MG63 (cell line): ENCODE measurements at regions not wholly inside any gene's neighbourhood (a gene's known extent, or its start where the extent isn't known, plus 50 kb on each side); places are given as distances from the start of the nearest gene placed in this dataset.
"Not testable (repeated sequence)": the region's sequence is repeated elsewhere in the genome, so short reads cannot be mapped to it uniquely, and the experiment has no call there.

ENCODE experiments used
- DNase-seq: peaks from one replicate; pipeline ENCODE4 v3.0.0-alpha.2; 2020
- H3K27me3 ChIP-seq: fragments of 250-450 bp; sonication (Bioruptor Pico); 2 replicates; pipeline ENCODE4 v1.5.1; 2020; ENCODE audit warnings: mild to moderate bottlenecking, moderate library complexity
- H3K36me3 ChIP-seq: fragments of 250-450 bp; sonication (Bioruptor Pico); 2 replicates; pipeline ENCODE4 v1.5.1; 2020; ENCODE audit warnings: mild to moderate bottlenecking, moderate library complexity
- H3K4me3 ChIP-seq: fragments of 250-450 bp; sonication (Bioruptor Pico); 2 replicates; pipeline ENCODE4 v1.5.1; 2020; ENCODE audit warnings: mild to moderate bottlenecking, moderate library complexity
- H3K9me3 ChIP-seq: fragments of 250-450 bp; sonication (Bioruptor Pico); 2 replicates; pipeline ENCODE4 v1.5.1; 2020; ENCODE audit warnings: mild to moderate bottlenecking, moderate library complexity

- H3K4me3 ChIP-seq, H3K36me3 ChIP-seq, DNase-seq, H3K27me3 ChIP-seq, H3K9me3 ChIP-seq: not testable (repeated sequence)
These were observed 68.7 kb downstream of the RBMY1F start for GRCh38 chrY:22113990-22114389.

GRCh38 chrY:22108165-22108564, 74.6 kb downstream of the RBMY1F start:
- H3K36me3 ChIP-seq, H3K27me3 ChIP-seq, DNase-seq, H3K4me3 ChIP-seq, H3K9me3 ChIP-seq: not testable (repeated sequence)

- not testable (repeated sequence) for DNase-seq
These were observed 81.2 kb downstream of the RBMY1F start for GRCh38 chrY:22101547-22101946.

GRCh38 chrY:22097310-22097709, 85.4 kb downstream of the RBMY1F start:
- H3K9me3 ChIP-seq, H3K36me3 ChIP-seq, H3K4me3 ChIP-seq, DNase-seq, H3K27me3 ChIP-seq: not testable (repeated sequence)

More at GRCh38 chrY:22101547-22101946, 81.2 kb downstream of the RBMY1F start:
- H3K4me3 ChIP-seq, H3K27me3 ChIP-seq, H3K9me3 ChIP-seq, H3K36me3 ChIP-seq: not testable (repeated sequence)

GRCh38 chrY:22085975-22086645, 96.6 kb downstream of the RBMY1F start:
- not testable (repeated sequence) for H3K9me3 ChIP-seq, H3K4me3 ChIP-seq, DNase-seq, H3K27me3 ChIP-seq, H3K36me3 ChIP-seq

GRCh38 chrY:22072270-22072669, 110.5 kb downstream of the RBMY1F start:
- not testable (repeated sequence) for H3K9me3 ChIP-seq, H3K27me3 ChIP-seq, H3K4me3 ChIP-seq, H3K36me3 ChIP-seq, DNase-seq

GRCh38 chrY:22060149-22060548, 122.6 kb downstream of the RBMY1F start:
- not testable (repeated sequence) for DNase-seq, H3K36me3 ChIP-seq, H3K4me3 ChIP-seq, H3K27me3 ChIP-seq, H3K9me3 ChIP-seq

- not testable (repeated sequence) for H3K4me3 ChIP-seq, H3K36me3 ChIP-seq, H3K9me3 ChIP-seq, DNase-seq, H3K27me3 ChIP-seq
These were observed 95.2 kb upstream of the RBMY1E start for GRCh38 chrY:22013010-22013409.

GRCh38 chrY:22001163-22001562, 83.3 kb upstream of the RBMY1E start:
- DNase-seq, result not testable (repeated sequence)

GRCh38 chrY:21987222-21987621, 69.4 kb upstream of the RBMY1E start:
- not testable (repeated sequence) for H3K27me3 ChIP-seq, H3K4me3 ChIP-seq, H3K36me3 ChIP-seq, DNase-seq, H3K9me3 ChIP-seq

More at GRCh38 chrY:22001163-22001562, 83.3 kb upstream of the RBMY1E start:
- H3K36me3 ChIP-seq, H3K4me3 ChIP-seq, H3K27me3 ChIP-seq, H3K9me3 ChIP-seq: not testable (repeated sequence)

- not testable (repeated sequence) for H3K27me3 ChIP-seq, H3K36me3 ChIP-seq, H3K4me3 ChIP-seq, H3K9me3 ChIP-seq
- peak; percentile 0 for DNase-seq
These were observed 63.1 kb upstream of the RBMY1E start for GRCh38 chrY:21980937-21981336.

GRCh38 chrY:21980348-21980747, 62.5 kb upstream of the RBMY1E start:
- not testable (repeated sequence) for H3K27me3 ChIP-seq, H3K9me3 ChIP-seq, H3K36me3 ChIP-seq, DNase-seq, H3K4me3 ChIP-seq

- not testable (repeated sequence) for H3K27me3 ChIP-seq, H3K36me3 ChIP-seq, H3K9me3 ChIP-seq, DNase-seq, H3K4me3 ChIP-seq
These were observed 61.3 kb upstream of the RBMY1E start for GRCh38 chrY:21979106-21979505.

- not testable (repeated sequence) for H3K36me3 ChIP-seq, DNase-seq, H3K4me3 ChIP-seq, H3K9me3 ChIP-seq, H3K27me3 ChIP-seq
These were observed 60.4 kb upstream of the RBMY1E start for GRCh38 chrY:21978204-21978603.
